ENCODE measurements at regions not wholly inside any gene's neighbourhood (a gene's known extent, or its start where the extent isn't known, plus 50 kb on each side); places are given as distances from the start of the nearest gene placed in this dataset.
"Not testable (repeated sequence)": the region's sequence is repeated elsewhere in the genome, so short reads cannot be mapped to it uniquely, and the experiment has no call there.

DNA sequence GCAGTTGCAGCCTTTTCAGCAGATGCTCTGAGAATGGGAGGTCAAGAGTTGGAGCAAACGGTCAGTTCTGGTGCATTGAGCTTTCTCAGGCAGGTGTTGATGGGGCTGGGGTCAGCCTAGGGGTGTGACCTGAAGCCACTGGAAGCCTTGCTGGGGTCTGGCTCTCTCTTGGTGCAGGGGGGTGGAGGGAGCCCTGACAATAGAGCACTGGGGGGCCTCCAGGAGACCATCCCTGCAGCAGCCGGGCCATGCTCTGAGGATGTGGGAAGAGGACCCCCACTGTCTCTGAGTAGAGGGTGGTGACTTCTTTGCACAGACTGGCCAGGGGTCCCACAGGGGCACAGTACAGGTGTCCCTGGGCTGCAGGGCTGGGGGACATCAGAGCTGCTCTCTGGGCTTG, 528.8 kb downstream of the GOLGA6L6 start:
- TF ChIP-seq FOSL1 (IDR thresholded peaks at IDR 0.05; ENCODE audit: low read depth); ATF3 (IDR thresholded peaks at IDR 0.05); SP1 (IDR thresholded peaks at IDR 0.05; ENCODE audit: low read depth); SIN3A (IDR thresholded peaks at IDR 0.05; ENCODE audit: low read depth); ELF1 (IDR thresholded peaks at IDR 0.05; ENCODE audit: borderline replicate concordance, low read depth); POLR2A (IDR thresholded peaks at IDR 0.05; ENCODE audit: borderline replicate concordance, extremely low read depth, insufficient read depth, insufficient read length); POLR2AphosphoS5 (IDR thresholded peaks at IDR 0.05; ENCODE audit: low read depth, low read length); EZH2 (IDR thresholded peaks at IDR 0.05); SRF (IDR thresholded peaks at IDR 0.05; ENCODE audit: low read depth): not testable (repeated sequence)
- TF ChIP-seq, protein P1, sequence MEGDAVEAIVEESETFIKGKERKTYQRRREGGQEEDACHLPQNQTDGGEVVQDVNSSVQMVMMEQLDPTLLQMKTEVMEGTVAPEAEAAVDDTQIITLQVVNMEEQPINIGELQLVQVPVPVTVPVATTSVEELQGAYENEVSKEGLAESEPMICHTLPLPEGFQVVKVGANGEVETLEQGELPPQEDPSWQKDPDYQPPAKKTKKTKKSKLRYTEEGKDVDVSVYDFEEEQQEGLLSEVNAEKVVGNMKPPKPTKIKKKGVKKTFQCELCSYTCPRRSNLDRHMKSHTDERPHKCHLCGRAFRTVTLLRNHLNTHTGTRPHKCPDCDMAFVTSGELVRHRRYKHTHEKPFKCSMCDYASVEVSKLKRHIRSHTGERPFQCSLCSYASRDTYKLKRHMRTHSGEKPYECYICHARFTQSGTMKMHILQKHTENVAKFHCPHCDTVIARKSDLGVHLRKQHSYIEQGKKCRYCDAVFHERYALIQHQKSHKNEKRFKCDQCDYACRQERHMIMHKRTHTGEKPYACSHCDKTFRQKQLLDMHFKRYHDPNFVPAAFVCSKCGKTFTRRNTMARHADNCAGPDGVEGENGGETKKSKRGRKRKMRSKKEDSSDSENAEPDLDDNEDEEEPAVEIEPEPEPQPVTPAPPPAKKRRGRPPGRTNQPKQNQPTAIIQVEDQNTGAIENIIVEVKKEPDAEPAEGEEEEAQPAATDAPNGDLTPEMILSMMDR (IDR thresholded peaks at IDR 0.05 in 2 of 3, conservative IDR thresholded peaks at IDR 0.05 in 1 of 3; ENCODE audit: borderline replicate concordance in 1 of 3, insufficient read depth in 1 of 3, low read depth in 2 of 3, low read length in 2 of 3), result not testable (repeated sequence)
- TF ChIP-seq, protein P2, sequence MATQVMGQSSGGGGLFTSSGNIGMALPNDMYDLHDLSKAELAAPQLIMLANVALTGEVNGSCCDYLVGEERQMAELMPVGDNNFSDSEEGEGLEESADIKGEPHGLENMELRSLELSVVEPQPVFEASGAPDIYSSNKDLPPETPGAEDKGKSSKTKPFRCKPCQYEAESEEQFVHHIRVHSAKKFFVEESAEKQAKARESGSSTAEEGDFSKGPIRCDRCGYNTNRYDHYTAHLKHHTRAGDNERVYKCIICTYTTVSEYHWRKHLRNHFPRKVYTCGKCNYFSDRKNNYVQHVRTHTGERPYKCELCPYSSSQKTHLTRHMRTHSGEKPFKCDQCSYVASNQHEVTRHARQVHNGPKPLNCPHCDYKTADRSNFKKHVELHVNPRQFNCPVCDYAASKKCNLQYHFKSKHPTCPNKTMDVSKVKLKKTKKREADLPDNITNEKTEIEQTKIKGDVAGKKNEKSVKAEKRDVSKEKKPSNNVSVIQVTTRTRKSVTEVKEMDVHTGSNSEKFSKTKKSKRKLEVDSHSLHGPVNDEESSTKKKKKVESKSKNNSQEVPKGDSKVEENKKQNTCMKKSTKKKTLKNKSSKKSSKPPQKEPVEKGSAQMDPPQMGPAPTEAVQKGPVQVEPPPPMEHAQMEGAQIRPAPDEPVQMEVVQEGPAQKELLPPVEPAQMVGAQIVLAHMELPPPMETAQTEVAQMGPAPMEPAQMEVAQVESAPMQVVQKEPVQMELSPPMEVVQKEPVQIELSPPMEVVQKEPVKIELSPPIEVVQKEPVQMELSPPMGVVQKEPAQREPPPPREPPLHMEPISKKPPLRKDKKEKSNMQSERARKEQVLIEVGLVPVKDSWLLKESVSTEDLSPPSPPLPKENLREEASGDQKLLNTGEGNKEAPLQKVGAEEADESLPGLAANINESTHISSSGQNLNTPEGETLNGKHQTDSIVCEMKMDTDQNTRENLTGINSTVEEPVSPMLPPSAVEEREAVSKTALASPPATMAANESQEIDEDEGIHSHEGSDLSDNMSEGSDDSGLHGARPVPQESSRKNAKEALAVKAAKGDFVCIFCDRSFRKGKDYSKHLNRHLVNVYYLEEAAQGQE (IDR thresholded peaks at IDR 0.05; ENCODE audit: low read depth), result not testable (repeated sequence)
- TF ChIP-seq, protein P3, sequence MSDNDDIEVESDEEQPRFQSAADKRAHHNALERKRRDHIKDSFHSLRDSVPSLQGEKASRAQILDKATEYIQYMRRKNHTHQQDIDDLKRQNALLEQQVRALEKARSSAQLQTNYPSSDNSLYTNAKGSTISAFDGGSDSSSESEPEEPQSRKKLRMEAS (IDR thresholded peaks at IDR 0.05), result not testable (repeated sequence)

Measured in HCT116 (cell line).